Activated CD4-positive, alpha-beta T cell treated with anti-CD3 and anti-CD28 coated beads, Interleukin-10, Interleukin-2, amounts not matched to agents 100 ng/mL and 50 ng/mL, durations not matched to agents 16 hours and 8 hours (primary cell): ENCODE measurements at regions not wholly inside any gene's neighbourhood (a gene's known extent, or its start where the extent isn't known, plus 50 kb on each side); places are given as distances from the start of the nearest gene placed in this dataset.
A peak's percentile ranks its signal among the peaks of the same experiment; 100 is the strongest.

Source experiments
- DNase-seq: peaks from one replicate; pipeline ENCODE4 v3.0.0-alpha.2; 2020

DNA sequence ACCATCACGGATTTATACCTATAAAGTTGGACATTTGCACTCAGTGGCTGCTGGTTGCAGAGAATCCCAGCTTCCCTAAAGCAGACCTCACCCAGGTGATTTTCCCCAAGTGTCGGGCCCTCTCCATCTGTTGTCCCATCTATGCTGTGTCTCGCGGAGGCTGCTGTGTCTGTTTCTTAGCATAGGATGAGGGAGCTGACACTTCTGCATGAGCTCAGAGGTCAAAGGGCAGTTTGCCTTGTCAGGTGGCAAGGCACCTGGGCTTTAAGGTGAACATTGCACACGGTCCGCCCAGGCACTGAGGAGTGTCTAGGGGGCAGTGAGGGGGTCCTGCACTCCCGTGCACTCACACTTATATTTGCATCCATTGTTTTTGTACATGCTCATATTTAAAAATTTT, 151.6 kb downstream of the ZIC5 start:
- no peak for DNase-seq

DNA sequence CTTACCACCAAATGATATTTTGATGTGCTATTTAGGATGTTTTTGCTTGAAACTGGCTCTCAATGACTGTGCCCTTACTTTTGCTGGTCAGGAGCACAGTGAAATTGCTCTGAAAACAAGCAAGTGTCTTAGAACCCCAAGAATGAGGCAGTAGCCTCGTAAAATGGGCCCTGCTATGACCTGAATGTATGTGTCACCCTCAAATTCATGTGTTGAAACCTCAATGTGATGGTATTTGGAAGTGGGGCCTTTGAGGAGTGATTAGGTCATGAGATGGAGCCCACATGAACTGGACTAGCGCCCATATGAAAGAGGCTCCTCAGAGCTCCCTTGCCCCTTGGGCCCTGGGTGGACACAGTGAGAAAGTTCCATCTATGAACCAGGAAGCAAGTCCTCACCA, 155.2 kb downstream of the ZIC5 start:
- no peak for DNase-seq

DNA sequence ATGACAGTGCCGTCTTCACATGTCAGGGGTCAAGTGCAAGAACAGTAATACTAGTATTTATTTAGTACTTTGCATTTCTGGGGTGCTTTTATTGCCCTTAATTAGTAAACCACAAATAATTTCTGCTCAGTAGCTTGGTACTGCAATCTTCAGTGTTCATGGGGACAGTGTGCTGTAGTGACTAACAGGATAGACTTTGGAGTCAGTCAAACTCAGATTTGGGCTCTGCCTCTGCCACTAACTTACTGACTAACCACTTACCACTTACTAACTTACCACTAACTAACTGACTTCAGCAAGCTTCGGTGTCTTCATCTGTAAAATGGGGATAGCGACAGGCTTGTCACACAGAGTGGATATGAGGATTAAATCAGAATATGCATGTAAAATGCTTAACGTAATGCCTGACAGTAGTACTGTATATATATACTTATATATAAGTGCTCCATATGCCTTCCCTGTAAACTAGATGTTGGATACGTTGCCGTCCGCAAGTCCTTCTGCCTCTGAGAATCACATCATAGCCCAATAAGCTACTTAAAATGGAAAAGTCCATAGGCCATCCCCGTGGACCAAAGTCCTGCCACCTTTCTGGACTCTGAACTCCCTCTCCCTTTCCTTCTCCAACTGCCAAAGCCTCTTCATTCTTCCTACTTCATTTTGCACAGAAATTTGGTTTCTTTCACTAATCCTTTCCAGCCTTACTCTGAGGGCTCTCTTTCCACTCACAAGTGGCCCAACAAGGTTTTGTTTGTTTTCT, 158.1 kb downstream of the ZIC5 start:
- no peak for DNase-seq

DNA sequence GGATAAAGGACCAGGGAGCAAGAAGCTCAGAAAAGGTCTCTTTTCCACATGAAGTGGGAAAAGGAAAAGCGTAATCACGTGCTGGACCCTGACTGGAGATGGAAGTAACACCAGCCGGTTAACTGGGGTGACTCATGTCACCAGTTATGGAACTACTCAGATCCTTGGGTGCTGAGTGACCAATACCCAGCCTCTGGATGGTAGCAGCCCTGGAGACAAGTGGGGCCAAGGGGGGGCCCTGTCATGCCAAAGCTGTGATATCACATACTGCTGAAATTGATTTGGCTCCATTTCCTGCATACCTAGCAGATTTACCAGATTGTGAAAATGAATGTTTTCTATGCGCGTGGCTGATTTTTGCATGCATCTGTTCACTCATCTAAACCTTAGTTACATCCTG, 158.9 kb downstream of the ZIC5 start:
- DNase-seq = no peak

DNA sequence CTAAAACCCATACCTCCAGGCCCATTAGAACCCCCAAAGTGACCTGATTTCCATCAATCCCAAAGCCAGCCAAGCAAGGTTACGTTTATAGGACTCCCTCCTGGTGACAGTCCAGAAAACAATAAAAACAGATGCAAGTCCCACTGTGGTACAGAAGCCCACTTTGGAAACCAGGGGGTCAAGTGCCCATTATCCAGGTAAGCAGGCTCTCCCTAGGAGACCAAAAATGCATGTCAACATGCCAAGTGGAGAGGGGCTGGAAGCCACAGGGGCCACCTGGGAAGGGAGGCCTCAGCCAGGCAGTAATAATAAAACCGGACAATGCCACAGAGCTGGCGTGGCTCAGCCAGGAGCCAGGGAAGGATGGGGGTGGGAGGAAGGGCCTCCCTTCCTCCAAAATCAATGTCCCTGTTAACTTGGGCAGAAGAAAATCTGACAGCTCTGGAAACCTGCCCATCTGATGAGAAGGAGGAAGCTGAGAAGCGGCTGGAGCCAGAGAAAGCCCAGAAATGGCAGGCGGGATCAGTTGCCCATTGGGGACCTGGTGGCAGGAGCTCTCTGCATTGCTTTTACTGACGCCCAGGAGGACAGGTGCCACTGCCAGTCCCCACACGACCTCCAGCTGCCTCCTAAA, 160.4 kb downstream of the ZIC5 start:
- no peak for DNase-seq

DNA sequence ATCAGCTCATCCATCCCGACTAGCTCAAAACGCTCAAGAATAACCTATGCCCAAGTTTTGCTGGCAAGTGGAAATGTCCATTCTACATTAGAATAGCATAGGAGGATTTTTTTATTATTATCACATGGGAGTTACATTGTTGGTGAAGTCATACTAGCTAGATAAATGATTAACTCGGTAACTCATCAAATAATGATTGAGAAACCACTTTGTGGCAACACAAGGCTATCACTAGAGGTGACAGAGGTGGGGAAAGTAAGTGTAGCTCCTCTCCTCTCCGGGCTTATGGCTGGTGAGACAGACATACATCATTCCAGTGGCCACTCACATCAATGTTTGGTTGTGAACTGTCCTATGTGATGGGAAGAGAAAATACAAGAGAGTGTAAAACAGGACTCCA, 161.6 kb downstream of the ZIC5 start:
- DNase-seq = no peak

DNA sequence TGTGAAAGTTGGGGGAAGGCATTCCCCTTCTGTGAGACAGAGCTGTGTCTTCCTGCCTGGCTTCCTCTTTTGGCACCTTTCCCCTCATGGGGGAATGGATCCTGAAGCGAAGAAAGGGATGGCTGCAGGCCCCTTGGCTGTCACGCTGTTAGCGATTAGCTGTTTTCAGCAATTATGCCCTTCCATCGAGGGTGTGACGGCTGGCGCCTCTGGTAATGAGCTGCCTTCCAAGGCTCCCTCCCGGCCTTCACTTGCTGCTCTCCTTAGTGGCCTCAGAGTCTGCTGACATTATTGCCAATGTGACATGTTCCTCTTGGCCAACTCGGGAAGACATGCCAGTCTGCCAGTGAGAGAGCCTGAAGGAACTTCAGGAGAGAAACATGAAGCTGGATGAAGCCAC, 162.1 kb downstream of the ZIC5 start:
- DNase-seq = no peak

DNA sequence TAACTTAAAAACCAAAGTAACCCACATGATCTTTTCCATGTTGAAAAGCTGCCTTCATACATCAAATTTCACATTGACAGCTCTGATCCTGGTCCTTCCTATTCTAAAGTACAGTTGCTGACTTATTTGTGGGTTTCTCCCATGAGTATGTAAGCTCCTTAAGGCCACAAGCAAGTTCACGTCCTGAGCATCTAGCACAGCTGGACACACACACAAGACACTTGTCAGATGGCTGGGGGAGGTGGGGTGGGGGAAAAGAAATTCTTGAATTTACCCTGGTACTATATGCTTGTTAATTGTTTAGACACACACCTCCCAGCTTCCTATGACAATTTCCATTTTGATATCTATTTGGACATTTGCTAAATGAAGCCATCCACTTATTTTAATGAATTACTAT, 162.8 kb downstream of the ZIC5 start:
- no peak for DNase-seq

DNA sequence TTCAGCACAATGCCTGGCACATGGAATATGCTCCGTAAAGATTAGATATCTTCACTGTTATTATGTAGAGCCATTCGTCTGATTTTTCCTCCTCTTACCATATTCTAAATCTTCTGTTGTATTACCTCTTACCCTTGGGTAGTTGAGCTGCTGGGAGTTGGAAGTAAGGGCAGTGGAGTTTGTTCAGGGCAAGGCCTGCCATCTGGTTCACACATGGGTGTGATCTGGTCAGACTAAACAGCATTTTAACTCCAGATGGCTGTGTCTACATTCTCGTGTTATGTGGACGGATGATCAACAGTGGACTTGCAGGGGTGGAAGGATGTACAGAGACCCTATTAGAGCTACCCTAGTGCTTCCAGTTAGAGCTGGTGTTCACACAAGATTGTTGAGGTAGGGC, 164.9 kb downstream of the ZIC5 start:
- no peak for DNase-seq

DNA sequence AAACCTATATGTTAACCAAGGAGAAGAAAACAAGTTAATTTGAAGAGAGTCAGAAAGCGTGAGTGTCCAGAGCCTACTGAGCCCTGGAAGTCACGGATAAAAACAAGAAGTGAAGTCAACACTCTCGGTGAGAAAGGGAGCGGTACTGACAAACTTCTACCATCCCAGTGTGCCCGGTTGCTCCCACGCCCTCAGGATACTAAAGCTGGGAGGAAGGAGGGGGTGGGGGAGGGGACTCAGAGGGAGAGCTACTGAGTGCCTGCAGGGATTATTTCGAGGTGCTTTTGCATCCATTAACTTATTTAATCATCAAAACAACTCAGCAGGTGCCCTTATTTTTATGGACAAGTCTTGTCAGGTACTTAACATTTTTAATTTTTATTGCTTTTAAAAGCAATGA, 166.2 kb downstream of the ZIC5 start:
- DNase-seq = no peak

DNA sequence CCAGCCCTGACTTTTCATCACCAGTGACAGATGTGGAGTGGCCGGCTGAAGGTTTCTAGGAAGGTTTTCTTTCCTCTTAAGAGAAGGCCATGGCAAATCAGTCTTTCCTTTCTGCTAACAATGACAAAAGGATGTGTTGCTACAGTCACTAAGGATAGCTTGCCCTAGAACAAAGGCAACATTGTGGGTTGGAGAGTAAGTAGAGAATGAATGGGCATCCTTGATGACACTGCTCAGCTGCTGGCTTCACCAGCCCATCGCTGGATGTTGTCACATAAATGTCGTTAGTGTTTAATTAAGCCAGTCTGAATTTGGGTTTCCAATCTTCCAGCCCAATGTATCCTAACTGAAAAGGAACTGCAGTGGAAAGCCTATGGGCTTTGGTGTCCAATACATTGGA, 168.4 kb downstream of the ZIC5 start:
- DNase-seq = no peak

DNA sequence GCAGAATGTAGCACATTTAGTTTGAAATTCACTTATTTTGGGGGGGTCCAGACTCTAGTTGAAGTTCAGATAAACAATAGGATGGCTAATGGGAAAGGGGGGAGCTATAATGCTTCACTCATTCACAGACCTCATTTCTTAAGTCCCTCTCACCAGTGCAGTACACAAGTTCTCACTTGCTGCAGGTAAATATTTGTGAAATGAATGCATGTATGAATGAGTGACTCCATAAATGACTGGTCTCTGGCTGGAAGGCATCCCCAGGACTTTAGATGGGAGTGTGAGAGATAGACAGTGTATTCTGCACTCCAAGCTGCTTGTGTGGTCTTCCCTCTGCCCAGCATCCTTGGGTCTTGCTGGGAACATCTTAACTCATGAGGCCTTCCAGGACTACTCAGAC, 169.2 kb downstream of the ZIC5 start:
- no peak for DNase-seq

DNA sequence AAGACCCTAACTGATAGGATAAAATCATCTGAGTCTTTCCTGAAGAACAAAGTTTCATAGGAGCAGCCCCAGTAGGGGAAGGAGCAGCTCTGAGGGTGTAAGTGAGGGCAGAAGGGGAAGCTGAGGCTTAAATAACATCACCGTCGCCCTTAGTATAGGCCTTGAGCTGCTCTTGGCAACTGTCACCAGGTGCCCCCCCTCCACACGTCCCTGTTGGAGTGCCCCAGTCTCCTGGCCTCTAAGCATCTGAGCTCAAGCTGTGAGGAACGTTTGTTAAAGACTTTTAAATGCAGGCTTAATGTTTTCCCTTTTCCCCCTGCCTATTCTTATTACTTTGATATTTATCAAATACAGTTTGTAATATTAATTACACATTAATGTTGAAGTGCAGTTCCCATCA, 170.6 kb downstream of the ZIC5 start:
- no peak for DNase-seq

DNA sequence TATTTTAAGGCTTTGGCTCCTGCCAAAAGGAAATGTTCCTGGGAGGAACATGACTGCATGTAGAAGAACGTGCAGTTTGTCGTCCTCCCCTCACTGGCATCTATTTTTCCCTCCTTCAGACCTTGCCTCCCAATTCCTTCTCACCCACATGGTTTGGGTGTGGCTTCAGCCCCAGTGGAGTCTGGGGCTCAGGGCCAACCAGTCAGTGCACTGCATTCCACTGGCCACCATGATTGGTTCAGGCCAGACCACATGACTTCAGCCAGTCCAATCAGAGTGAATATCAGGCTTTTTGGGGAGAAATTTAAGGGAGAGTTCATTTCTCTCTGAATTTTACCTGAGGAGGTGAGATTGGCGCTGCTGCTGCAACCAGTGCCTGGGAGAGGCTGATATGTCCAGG, 171.6 kb downstream of the ZIC5 start:
- DNase-seq = no peak

DNA sequence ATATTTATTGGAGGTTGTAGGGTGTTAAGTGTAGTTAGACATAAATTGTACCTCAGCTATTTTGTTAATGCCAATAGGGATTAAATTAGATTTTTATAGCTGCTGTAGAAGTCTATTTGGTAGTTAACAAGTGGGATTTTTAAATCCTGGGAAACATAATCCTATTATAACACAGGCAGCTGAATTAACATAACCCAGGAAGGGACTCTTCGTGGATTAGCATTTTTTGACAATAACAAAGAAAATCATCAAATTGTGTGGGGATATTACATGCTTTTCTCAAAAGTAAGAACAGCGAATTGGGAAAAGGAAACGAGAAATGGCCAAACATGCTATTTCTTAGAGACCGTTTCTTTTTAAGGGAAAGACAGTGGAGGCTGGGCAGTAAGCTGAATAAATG, 172.8 kb downstream of the ZIC5 start:
- DNase-seq = no peak

DNA sequence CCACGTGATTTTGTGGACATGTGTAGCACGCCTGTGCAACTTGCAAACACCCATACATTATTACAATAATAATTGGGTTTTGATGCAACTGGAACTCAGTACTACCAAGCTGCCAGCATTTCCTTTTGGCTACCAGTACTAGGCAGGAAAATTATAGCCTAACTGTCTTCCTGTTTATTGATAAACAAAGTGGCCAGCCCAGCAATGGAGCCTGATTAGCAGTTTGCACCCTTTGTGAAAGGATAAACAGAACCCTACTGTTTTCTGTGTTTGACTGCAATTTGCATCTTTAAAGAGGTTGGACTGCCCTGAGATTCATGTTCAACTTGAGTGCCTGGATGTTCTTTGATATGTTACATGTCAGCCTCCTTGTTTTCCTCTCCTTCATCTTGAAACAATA, 173.9 kb downstream of the ZIC5 start:
- DNase-seq = no peak

DNA sequence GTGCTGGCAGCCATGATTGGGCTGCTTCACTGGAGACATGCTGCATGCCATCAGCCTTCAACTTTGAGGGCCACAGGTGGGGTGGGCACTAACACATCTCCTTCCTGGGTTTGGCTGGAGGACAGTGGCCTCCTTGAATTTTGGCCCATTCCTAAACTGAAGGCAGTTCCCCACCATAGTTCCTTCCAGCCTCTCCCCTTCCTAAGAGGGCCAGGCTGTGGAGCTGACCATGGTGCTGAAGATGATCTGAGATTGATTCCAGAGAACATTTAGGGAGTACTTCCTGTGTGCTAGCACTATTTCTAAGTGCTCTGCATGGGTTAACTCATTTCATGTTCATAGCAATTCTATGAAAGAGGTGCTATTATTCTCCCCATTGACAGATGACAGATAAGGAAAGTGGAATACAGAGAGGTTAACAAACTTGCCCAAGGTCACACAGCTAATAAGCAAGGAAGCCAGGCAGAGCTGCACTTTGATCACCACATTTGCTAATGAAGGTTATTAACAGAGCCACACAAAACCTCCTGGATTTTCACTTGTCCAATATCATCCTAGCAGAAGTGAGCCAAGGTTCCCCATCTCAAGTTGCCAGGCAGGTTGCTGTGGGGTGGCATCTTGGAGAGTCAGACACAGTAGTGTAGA, 175.3 kb downstream of the ZIC5 start:
- DNase-seq = peak; percentile 26

DNA sequence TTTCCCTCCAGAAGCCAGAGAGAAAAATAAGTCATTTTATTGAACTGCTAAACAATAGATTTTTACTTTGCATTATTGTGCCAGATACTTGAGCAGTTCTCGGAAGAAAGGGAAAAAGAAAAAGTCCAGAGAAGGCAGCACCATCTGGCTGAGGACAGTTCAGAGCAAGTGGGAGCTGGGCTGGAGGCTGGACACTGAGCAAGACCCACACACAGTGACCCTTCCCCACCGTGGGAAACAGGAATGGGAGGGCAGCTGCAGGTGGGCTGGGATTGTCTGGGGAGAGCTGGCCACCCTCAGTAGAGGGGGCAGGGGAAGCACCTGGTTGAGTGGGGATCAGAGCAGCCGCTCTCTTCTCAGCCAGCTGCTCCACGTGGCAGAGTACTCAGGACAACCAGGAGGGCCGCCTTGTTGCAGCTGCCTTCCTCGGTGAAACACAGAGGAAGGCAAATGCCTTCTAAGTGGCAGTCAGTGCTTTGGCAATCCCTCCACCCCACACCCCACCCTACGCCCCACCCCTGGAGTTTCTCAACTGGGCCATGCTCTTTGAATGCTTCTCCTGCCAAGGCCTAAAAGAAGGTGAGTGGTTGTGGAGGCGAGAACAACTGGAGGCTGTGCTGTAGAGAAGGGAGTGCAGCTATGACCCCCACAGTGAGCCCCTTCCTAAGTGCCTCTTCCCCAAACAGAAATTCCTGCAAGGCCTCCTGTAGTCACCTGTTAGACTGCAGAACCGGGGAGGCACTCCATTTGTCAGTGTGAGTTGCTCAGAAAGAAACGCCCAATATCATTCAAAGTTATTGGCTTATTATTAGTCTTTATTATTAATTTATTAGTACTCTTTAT, 179.3 kb downstream of the ZIC5 start:
- no peak for DNase-seq

DNA sequence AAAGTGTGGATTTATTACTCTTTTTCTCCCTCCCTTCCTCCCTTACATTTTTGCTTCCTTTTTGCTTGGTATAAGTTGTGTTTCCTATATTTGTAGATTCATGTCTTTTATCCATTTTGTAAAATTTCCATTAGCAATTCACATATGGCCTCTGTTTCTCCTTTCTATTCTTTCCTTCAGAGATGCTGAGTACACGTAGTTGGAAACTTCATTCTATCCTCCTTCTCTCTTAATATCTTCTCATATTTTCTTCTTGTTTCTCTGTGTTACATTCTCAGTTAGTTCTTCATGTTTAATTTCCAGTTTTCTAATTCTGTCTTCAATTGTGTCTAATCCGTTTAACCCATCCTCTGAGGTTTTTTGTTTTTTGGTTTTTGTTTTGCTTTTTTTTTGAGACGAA, 188.9 kb downstream of the ZIC5 start:
- no peak for DNase-seq

DNA sequence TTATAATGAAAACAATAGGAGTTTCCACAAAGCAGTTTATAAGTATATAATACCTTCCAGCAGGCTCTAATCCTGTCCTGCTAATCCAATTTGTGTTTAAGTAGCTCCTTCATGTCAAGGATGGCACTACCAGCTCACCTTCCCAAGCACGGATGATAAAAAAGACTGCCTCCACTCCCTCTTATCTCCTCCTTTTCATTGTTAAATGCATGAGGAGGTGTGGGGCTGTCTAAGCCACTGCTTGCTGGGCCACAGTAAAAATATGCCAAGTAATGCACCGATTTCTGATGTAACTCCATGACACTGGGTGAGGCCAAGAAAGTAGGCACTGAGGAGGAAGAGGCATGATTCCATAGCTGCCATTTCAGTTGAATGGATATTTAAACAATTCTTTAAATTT, 193.1 kb downstream of the ZIC5 start:
- no peak for DNase-seq

DNA sequence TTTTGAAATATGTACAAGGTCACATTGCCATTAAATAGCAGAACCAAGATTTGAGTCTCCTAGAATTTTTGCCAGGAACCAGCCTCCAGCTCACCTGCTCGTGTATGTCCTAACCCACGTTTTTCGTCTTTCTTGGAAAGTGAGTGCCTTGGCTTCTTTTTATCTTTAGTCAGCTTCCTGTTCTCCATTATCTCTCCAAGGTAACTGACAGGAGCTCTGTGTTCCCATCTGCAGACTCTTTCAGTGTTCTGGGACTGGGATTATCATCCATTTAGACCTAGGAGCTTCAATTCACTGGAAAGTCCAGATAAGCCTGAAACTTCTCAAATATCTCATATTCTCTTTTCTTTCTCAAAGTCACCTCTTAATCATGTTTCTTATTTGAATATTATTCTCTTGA, 193.7 kb downstream of the ZIC5 start:
- no peak for DNase-seq

DNA sequence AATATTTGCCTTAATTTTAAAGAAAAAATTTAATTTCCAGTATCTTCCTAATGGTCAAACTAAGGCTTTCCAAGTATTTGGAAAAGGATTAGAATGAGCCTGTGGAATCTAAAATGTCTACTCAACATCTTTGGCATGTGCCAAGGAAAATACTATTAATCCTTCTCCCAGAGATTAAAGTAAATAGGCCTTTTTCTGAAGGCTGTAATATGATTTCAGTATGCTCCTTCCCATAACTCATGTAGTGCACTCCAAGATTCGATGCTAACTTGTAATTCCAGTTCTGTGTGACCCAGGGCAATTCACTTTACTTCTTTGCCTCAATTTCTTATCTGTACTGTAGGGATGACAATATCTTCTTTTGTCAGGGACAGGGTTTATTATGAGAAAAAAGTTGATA, 196.9 kb downstream of the ZIC5 start:
- no peak for DNase-seq

DNA sequence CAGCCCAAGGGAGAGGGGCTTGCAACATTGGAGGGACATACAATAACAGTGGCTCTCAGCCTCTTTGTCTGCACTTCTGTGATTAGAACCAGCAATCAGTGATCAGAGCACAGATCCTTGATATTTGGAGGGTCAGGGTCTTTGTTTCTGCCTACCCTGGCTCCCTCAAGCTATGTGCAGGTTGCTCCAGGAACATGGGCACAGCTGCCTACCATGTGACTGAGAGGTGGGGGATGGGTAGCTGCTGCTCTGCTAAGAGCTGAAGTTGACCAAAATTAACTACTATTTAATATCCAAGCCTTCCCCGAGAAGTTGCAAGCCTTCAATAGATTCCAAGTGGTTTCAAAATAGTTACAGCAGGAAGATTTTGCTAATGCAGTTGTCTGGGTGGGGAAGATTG, 202.6 kb downstream of the ZIC5 start:
- no peak for DNase-seq

DNA sequence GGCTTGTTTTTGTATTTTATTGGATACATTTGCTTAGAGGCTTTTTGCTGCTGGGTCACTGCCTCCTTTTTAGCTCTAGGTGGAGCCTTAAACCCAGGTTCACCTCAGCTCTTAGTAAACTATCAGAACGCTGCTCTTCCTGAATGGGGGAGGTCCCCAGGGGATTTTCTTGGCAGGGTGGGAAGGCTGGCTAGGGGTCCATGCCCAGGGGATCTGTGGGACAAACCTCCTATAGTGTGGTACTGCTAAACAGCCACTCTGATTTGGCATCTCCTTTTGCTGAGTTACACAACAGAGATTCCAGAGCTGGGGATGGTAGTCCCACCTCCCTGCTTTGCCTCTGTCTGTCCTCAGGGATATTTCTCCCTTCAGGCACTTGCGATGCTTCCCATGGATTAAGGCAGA, 204.9 kb downstream of the ZIC5 start:
- DNase-seq = no peak
